22Rv1 (cell line): ENCODE measurements at regions not wholly inside any gene's neighbourhood (a gene's known extent, or its start where the extent isn't known, plus 50 kb on each side); places are given as distances from the start of the nearest gene placed in this dataset.

Source experiments
- CTCF ChIP-seq: fragments of 450-650 bp; IDR thresholded peaks from 2 replicates; pipeline ENCODE4 v1.5.1; 2017; ENCODE audit warnings: mild to moderate bottlenecking
- ZFX ChIP-seq: fragments of 450-650 bp; IDR thresholded peaks from 2 replicates; pipeline ENCODE4 v1.6.1; 2017; ENCODE audit warnings: antibody characterized with exemption, borderline replicate concordance

DNA sequence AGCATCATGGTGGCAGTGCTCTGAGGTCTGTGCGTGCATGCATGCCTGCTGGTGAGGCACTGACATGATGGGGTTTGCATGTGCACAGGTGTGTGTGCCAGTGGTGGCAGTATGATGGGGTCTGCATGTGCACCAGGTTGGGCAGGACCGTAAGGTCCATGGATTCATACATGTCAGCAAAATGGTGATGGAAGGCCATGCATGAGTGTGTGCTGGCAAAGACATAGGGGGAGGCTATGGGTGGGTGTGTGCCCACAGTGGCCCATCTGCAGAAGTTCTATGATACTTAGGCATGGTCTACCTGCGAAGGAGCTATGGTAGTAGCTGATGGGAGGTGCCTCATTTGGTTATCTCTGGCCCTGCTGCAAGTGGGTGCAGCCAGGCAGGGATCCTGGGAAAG lies 348.0 kb upstream of the TARS1 start:
- TF ChIP-seq CTCF (no peak), ZFX (no peak)
